GM18499 (cell line): ENCODE measurements at regions not wholly inside any gene's neighbourhood (a gene's known extent, or its start where the extent isn't known, plus 50 kb on each side); places are given as distances from the start of the nearest gene placed in this dataset.

ENCODE experiments used
- ATAC-seq: cut with Tn5 transposase; IDR thresholded peaks from one replicate; pipeline ENCODE4 v1.9.1; 2021; ENCODE audit warnings: moderate number of reproducible peaks; ENCODE audit not compliant: insufficient read depth, unreplicated experiment

GRCh38 chr3:189101594-189101993, 70.2 kb upstream of the TPRG1 start:
- no peak for ATAC-seq

GRCh38 chr3:189103208-189103607, 68.6 kb upstream of the TPRG1 start:
- no peak for ATAC-seq

GRCh38 chr3:189108067-189108466, 63.7 kb upstream of the TPRG1 start:
- ATAC-seq, result no peak

DNA sequence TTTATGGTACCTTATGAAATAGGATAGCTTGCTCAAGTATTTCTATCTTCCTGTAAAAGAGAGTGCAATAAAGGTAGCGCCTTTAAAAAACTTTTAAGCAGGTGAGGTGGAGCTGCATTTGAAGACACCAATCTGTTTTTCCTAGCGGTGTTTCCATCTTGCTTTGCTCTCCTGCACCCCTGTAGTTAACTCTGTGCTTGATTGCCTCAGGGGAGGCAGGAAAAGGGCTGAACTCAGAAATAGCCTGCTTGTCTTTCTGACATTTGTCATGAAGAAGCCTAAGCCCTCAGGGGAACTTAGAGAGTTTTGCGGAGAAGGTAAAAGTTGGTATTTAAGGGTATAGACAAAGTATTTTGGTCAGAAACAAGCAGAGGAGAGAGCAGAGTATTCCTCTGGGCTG, 63.0 kb upstream of the TPRG1 start:
- ATAC-seq, result no peak

DNA sequence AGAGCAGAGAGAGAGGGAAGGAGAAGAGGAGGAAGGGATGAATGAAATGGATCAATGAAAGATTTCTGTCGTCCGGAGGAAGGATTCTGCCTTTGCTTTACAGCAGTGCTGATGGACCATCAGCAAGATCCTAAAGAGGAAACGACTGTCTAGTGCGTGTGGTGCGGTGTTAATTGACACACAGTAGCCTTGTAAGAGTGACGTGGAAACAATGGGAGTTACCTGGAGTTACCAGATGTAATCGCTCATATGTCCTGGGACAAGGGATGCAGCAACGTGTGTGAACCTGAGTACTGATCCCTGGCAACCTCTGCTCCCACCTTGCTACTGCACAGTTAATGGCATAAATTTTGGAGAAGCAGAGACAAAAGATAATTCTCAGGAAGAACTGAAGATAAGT, 62.6 kb upstream of the TPRG1 start:
- no peak for ATAC-seq

- ATAC-seq, result no peak
Measured at GRCh38 chr3:189117087-189117486, 54.7 kb upstream of the TPRG1 start.

DNA sequence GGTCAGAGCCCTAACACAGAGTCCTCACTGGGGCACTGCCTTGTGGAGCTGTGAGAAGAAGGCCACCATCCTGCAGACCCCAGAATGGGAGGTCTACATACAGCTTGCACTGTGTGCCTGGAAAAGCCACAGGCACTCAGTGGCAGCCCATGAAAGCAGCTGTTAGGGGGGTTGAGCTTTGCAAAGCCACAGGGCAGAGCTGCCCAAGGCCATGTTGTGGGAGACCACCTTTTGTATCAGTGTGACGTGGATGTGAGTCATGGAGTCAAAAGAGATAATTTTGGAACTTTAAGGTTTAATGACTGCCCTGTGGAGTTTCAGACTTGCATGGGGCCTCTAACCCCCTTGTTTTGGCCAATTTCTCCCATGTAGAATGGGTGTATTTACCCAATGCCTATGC, 52.9 kb upstream of the TPRG1 start:
- no peak for ATAC-seq

- no peak for ATAC-seq
Measured at GRCh38 chr3:189119950-189120349, 51.8 kb upstream of the TPRG1 start.

DNA sequence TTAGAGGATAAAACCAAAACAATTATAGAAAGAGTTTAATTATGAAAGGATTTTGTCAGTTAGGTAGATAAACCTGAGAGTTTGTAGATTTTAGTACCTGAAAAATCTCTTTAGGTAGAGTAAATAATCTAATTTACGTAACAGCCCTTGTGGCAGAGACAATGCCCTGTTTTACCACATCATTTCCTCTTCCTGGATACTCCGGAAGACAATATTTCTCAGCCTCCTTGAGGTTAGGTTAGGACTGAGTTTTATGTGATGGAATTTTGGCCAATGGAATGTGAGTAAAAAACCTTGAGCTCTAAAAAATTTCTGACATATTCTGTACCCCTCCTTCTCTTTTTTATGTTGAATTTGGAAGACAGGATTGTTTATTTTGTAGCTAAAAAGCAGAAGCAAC, 50.7 kb upstream of the TPRG1 start:
- no peak for ATAC-seq
